Fibroblast of peridontal ligament (primary cell): ENCODE measurements at regions not wholly inside any gene's neighbourhood (a gene's known extent, or its start where the extent isn't known, plus 50 kb on each side); places are given as distances from the start of the nearest gene placed in this dataset.

ENCODE experiments used
- DNase-seq: peaks from one replicate; pipeline ENCODE4 v3.0.0-alpha.2; 2010; ENCODE audit errors: extremely low read depth

DNA sequence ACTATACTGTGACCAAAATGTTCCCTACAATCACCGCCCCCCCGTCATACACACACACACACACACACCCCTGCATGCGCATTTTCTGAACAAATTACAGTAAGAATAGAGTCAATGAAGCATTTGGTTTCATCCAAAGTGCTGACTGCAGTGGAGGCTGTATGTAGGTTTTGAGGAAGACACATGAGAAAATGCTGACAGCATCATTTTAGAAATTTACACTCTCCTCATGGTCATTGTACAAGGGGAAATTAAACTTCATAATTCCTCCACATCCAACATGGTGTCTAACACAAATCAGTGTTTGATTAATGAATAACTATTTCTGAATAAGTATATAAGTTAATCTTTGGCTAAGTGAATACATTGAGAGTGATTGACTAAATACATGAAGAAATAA, 1126.8 kb upstream of the PHF14 start:
- no peak for DNase-seq

DNA sequence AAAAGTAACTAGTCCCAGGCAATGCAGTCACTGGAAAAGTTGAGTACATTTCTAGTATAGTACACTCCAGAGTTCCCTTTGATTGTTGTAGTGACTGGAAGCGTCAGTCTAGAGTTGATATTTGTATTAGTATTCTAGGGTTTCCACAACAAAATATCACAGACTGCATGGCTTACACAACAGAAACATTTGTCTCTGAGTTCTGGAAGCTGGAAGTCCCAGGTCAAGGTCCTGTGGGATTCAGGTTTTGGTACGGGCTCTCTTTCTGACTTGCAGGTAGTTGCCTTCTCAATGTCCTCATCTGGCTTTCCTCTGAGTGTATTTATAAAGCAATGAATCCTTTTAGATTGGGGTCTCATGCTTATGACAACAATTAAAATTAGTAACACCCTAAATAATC, 1119.1 kb upstream of the PHF14 start:
- DNase-seq: no peak

DNA sequence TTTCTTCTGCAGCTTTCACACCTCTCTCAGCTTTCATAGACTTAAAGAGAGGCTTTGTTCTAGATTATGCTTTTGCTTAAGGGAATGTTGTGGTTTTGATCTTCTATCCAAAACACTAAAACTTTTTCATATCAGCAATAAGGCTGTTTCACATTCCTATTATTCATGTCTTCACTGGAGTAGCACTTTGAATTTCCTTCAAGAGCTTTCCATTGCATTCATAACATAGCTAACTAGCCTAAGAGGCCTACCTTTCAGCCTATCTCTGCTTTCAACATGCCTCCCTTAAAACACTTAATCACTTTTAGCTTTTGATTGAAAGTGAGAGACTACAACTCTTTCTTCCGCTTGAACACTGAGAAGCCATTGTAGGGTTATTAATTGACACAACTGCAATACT, 1117.0 kb upstream of the PHF14 start:
- no peak for DNase-seq

DNA sequence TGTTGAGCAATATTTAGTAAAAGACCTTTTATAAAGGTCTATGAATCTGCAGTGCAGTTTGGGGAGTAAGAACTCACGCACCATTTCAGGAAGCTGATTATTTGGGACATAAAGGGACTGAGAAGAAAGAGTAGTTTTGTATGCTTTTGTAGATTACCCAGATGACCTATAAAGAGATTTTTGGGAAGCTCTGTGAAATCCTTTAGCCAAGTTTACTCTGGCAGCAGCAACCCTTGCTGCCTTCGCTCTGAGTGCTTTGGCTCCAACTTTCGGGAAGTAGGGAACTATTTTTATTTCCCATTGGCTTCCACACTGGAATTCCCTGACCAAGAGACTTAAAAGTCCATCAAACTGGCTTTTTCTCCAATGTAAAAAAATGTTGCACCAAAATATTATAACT, 1110.1 kb upstream of the PHF14 start:
- DNase-seq: no peak

DNA sequence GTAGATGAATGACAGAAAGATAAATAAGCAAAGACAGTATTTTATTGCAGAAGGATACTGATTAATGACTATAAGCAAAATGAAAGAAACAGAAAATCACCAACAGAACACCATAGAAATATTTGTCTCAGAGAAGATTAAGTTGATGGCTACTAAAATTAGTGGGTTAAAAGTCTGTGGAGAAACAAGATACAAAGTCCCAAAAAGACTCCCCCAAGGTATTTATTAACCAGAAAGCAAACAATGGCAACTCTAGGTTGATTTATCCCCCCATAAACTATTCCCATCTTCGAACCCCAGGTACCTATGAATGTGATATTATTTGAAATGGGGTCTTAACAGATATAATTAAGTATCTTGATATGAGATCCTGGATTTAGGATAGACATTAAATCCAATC, 1104.5 kb upstream of the PHF14 start:
- DNase-seq: no peak

DNA sequence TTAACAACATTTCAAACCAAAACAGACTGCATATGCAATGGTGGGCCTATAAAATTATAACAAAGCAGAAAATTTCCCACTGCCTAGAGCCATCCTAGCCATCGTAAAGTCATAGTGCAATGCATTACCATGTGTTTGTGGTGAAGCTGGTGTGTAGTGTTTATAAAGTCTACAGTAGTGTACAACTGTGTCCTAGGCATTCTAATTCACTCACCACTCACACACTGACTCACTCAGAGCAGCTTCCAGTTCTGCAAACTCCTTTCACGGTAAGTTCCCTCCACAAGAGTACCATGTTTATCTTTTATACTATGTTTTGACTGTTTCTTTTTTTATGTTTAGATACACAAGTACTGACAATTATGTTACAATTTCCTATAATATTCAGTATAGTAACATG, 1104.1 kb upstream of the PHF14 start:
- no peak for DNase-seq

DNA sequence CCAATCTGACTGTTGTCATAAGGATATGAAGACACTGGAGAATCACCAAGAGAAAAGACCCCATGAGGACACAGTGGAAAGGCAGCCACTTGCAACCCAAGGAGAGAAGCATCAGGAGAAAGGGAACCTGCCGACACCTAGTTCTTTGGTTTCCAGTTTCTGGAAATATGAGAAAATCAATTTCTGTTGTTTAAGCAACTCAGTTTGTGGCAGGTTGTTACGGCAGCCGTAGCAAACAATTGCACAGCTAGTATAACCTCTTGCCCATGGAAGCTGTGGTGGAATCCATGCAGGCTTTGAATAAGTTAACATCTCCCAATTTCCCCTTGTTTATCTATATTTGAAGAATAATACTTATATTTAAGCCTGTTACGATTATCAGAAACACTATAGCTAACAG, 1103.0 kb upstream of the PHF14 start:
- no peak for DNase-seq

DNA sequence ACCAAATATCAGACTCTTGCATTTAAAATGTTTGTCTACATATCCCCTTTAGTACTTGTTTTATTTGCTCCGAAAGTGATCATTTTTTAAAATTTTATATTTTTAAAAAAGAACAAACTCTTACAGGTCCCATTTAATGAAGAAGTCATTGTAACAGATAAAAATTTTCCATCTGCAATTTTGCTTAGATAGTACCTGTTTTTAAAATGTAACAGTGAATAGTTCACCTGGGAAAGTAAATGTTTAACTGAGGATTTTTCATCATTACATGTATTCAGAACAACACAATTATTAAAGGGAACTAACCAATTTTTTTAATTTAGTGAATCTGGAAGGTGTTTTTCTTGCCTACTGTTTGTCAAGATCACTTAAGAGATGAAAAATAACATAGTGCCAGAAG, 1099.5 kb upstream of the PHF14 start:
- no peak for DNase-seq

DNA sequence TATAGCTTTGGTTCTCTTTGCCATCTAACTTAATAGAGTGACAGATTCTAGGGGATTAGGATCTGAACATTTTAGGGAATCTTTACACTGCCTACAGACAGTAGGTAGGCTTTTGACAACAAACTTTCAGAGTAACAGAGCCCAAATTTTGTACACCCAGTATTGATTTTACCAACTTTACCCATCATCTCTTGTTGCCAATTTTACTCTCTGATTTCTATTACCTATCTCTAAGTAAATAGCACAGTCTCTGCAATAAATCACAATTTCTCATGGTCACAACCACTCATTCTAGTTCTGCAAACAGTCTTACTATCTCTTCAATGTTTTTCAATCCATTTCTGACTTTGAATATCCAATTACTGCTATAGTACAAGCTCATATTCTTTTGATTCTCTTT, 1097.6 kb upstream of the PHF14 start:
- DNase-seq: no peak

DNA sequence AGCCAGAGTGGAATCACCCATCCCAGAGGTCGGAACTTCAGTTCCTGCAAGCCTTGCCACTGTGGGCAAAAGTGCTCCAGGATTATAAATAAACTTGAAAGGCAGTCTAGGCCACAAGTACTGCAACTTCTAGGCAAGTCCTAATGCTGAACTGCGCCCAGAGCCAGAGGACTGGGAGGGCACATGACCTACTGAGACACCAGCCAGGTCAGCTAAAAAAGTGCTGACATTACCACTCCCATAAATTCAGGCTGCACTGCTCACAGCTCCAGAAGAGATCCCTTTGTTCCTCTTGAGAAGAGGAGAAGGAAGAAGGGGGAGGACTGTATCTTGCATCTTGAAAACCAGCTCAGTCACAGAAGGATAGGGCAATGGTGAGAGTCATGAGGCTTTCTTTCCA, 1084.1 kb upstream of the PHF14 start:
- no peak for DNase-seq

DNA sequence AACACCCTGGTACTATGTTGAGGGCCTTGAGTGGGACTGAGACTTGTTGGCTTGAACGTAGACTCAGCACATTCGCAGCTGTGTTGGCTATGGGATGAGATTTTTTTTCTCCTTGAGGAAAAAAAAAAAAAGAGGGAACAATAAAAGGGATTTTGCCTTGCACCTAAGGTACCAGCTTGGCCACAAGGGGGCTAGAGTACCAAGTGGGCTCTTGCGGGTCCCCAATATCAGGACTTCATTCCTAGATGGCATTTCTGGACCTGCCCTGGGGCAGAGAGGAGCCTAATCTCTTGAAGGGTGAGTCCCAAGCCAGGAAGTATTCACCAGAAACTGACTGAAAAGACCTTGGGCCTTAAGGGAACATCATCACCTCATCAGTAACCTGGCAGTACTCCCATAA, 1083.6 kb upstream of the PHF14 start:
- DNase-seq: no peak

DNA sequence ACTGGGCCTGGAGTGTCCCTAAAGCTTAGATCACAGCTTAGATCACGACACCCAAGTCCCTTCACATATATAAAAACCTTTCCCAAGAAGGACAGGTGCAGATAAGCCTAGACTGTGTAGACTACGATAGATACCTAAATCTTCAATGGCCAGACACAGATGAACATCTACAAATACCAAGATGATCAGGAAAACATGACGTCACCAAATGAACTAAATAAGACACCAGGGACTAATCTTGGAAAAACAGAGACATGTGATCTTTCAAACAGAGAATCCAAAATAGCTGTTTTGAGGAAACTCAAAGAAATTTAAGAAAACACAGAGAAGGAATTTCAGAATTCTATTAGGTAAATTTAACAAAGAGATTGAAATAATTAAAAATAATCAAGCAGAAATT, 1082.6 kb upstream of the PHF14 start:
- no peak for DNase-seq

DNA sequence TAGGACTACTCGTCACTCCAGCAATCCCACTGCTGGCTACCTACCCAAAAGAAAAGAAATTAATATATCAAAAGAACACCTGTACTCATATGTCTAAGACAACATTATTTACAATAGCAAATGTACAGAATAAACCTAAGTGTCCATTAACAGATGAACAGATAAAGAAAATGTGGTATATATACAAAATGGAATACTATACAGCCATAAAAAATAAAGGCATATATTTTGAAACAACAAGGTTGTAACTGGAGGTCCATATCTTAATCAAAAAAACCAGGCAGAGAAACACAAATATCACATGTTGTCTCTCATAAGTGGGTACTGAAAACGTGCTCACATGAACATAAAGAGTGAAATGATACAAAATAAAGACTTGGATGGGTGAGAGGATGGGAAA, 1073.3 kb upstream of the PHF14 start:
- no peak for DNase-seq

DNA sequence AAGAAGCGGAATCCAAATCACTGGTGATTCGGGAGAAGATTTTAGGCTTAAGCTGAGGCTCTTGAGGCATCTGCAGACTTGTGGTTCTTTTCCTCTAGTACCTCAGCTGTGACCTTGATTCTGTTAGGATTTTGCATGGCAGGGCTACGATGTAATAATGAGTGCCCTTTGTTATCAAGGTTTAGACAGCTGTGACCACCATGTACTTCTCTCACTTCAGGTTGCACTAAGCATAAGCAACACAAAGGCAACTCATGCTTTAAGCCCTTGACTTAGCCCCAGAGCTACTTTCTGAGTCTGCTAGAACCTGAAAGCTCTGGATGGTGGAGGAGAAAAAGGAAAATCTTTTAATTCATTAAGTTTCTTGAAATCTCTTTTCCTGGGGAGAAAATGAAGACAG, 1052.3 kb upstream of the PHF14 start:
- no peak for DNase-seq

DNA sequence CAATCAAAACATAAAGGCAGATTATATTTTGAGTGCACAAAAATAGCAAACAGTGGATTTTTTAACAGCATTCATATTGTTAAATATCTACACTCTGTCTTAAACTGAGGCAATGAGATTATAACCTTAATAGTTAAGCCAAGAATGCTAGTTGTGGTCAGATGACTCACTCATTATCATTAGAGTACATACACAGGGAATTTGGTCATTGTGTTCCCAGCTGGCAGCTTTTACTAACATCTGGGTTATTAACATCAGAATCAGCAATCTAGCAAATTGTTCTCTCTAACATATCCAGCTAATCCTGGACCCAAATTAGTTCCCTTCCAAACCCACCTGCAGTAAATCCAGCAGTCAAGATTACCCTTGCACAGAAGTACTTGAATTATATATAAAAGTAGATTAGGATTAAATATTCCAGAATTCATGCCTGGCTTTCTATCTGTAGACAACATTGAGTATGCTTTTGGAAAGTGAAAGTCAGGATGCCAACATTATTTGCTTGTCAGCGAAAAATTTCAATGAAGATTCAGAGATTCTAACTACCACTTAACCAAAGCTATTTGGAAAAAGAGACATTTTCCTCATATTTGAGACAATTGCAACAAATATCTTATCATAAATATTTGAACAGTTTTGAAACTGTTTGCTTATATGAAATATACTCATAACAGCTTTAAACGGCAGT, 1035.6 kb upstream of the PHF14 start:
- DNase-seq: no peak

DNA sequence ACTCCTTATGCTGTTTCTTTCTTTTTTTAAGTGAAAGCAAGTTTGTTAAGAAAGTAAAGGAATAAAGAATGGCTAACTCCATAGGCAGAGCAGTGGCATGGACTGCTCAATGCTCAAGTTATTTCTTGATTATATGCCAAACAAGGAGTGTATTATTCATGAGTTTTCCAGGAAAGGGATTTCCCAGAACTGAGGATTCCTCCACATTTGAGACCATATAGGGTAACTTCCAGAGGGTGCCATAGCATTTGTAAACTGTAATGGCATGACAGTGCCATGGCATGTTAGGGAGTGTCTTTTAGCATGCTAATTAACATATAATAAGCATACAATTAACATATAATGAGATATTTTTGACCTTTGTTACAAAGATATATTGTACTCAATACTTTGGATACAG, 1034.5 kb upstream of the PHF14 start:
- DNase-seq: no peak

DNA sequence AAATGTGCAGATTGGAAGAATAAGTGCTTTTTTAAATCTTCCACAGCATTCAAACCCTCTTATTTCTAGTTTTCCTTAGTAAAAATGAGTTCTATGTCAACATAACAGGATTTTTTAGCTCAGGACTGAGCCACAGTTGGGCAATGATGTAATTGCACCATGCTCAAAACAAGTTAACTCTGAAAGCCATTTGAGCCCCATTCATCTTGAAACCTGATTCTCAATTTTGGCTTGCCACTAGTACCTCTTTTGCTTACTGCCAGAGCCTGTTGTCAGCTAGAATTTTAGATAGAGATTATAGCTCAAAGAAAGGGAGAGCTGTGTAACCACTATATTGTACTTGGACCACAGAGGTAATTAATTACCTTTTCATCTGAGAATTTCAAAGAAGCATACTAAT, 1028.5 kb upstream of the PHF14 start:
- no peak for DNase-seq

DNA sequence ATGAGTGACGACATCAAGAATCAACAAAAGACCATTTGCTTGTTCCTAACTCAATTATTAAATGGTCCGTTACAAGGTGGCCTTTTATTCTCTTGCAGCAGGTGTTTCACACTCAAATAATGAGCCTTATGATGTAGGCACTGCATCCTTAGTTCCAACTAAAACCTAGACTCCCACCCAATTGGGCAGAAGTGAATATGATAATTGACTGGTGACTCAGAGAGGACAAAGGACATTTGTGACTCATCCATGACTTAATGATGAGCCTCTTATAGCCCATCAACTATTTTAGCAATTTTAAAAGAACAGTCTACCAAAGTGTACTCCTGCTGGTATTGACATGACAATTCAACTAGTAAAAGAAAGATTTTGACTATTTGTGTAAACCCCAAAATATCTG, 1027.8 kb upstream of the PHF14 start:
- DNase-seq: no peak

DNA sequence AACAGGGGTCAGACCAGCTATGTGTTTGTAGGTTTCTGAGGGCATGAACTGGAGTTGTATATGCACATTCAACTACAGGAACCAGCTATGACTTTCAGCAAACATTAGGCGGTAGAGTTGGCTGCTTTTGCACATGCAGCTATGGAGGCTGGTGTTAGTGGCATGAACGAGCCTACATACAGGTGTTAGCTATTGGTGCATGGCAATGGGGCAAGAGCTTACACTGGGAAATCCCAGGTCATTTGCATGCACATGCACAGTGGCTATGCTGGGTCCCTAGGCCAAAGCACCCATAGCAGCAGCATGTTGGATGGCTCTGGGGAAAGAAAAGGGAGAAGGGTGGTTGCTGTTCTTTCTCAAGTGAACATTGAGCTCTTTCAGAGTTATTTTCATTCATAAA, 1018.5 kb upstream of the PHF14 start:
- DNase-seq: no peak

DNA sequence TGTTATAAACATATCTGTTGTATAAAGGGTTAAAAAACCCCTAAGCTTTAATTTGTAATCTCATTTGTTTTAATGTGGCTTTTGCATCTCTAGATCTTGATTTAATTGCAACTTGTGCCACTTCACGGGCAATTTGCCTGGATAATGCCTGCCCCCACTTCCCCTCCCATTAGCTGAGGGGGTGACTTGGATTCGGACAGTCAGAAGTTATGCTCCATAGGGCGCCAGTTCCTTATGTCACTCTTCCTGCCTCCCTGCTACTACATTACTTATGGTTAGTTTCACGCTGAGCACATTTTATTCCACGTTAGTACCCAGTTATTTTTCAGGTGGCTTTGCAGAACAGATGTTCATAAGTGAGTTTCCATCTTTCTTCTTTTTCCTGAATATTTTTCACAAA, 1015.2 kb upstream of the PHF14 start:
- DNase-seq: no peak

DNA sequence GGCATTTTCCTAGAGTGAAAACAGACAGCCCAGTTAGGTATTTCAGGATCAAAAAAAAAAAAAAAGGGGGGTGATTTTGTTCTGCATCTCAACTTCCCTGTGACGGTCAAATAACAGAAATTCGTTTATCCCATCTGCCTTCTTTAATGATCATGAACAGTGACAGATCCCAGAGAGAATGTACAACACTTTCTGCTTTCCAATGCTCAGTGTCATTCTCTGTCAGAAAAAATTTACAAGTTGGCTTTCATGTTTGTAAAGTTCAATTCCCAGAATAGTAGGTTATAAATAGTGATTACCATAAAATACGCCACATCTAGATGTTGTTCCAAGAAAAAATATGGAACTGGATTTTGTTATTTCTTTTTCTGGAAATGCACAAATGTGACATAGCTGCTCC, 1013.2 kb upstream of the PHF14 start:
- DNase-seq: no peak

DNA sequence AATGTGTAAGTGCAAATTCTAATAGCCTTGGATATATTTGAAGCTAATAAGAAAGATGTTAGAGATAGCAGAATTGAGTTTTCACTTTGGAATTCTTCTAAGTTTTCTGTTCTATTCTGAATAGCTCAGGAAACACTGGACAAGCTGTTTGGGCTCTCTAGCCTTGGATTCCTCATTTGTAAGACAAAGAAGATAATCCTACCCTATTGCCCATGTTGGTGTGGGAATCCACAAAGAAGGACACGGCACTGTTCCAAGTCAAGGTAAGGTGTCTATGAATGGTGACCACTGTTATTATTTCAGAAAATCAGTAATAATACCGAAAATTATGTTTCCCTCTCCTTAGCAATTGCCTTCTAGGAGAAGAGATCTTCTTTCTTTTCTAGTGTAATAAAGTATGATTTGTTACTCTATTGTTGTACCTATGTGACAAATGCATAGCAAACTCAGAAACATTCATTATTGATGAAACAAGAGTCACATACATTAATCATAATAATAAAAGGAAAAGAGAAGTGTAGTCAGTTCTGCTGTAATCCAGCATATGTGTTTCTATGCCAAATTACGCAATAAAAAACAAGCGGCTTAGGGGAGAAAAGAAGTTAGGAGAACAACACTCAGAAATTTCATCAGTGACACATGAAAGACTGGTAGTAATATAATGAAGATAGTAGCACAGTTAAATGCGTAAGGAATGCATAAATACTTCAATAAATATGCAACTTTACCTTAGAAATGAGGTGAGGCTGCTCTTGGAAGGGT, 1012.3 kb upstream of the PHF14 start:
- no peak for DNase-seq

DNA sequence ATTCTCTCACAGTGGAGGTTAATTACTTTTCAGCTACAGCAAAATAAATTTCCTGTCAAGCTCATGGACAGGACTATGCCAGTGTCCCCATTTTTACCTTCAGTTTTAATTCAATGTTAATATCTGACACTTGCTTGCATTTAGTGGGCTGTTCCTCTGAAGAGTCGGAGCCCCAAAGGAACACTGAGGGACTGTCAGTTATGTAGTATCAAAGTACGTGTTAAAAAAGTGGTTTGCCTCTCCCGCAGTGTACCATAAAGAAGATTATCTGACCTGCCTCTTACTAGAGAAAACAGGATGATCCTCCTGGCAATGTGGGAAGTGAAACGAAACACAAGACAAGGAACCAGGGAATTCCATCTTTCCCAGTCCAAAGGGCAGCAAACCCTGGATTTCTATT, 1010.9 kb upstream of the PHF14 start:
- no peak for DNase-seq
